Upper lobe of left lung (tissue), 6 donors: ENCODE measurements at regions not wholly inside any gene's neighbourhood (a gene's known extent, or its start where the extent isn't known, plus 50 kb on each side); places are given as distances from the start of the nearest gene placed in this dataset.
A peak's percentile ranks its signal among the peaks of the same experiment; 100 is the strongest.

Experiments used
- ATAC-seq, 2 donors: fragments of 200-7000 bp; cut with Tn5 transposase; one replicate each; pipeline ENCODE4 v1.9.1; 2022; ENCODE audit warnings: mild to moderate bottlenecking in 2 of 2, moderate library complexity in 2 of 2; ENCODE audit not compliant: low FRiP score in 2 of 2
- DNase-seq, 2 donors: peaks; one replicate each; pipeline ENCODE4 v3.0.0-alpha.2; 2019 to 2020
- H3K27ac ChIP-seq, 4 donors: fragments of 200-600 bp; sonication (generic); one replicate each; pipeline ENCODE4 v1.5.1; 2016 to 2019
- H3K27me3 ChIP-seq, 4 donors: fragments of 200-600 bp; sonication (generic); one replicate each; pipeline ENCODE4 v1.5.1; 2017 to 2019
- H3K36me3 ChIP-seq, 4 donors: fragments of 200-600 bp; sonication (generic); one replicate each; pipeline ENCODE4 v1.5.1; 2016 to 2019
- H3K4me1 ChIP-seq, 4 donors: fragments of 200-600 bp; sonication (generic); one replicate each; pipeline ENCODE4 v1.5.1; 2018 to 2019
- H3K4me3 ChIP-seq, 4 donors: fragments of 200-600 bp; sonication (generic); one replicate each; pipeline ENCODE4 v1.5.1; 2017 to 2019; ENCODE audit warnings: mild to moderate bottlenecking in 2 of 4, moderate library complexity in 1 of 4
- H3K9me3 ChIP-seq, 4 donors: fragments of 200-600 bp; sonication (generic); one replicate each; pipeline ENCODE4 v1.5.1; 2018 to 2019
- CTCF ChIP-seq, 6 experiments: fragments of 450-650 bp in 4 of 6; fragments of 200-600 bp in 2 of 6; sonication (generic) in 2 of 6; IDR thresholded peaks; one replicate each; pipeline ENCODE4 v1.5.1; 2016 to 2019; ENCODE audit warnings: antibody characterized with exemption in 6 of 6
- EP300 ChIP-seq, 4 donors: sonication (generic); formaldehyde crosslinking; IDR thresholded peaks; one replicate each; pipeline ENCODE4 v1.5.1; 2017; ENCODE audit warnings: antibody characterized with exemption in 4 of 4, control low read depth in 2 of 4
- POLR2A ChIP-seq, 4 donors: fragments of 450-650 bp; IDR thresholded peaks; one replicate each; pipeline ENCODE4 v1.5.1; 2016 to 2017; ENCODE audit warnings: antibody characterized with exemption in 4 of 4, mild to moderate bottlenecking in 2 of 4
- POLR2AphosphoS5 ChIP-seq, 2 donors: sonication (generic); formaldehyde crosslinking; IDR thresholded peaks; one replicate each; pipeline ENCODE4 v1.5.1; 2017; ENCODE audit warnings: antibody characterized with exemption in 2 of 2
- WGBS, 2 donors: methylation state at CpG; one replicate each; pipeline ENCODE4 v1.1.5; 2017 to 2018; 5-methylcytosine and 5-hydroxymethylcytosine counted together
- donor health status: DM: no; HTN: no; CAD: no; lungs with moderate emphysema.
- donor health status: DM: no; HTN: yes; CAD: no; lungs with severe emphysema.

- no peaks in the 10 kb centered on the region for H3K9me3 ChIP-seq
- no peak overlapping the region for H3K4me3 ChIP-seq
- DNase-seq: no peak
- TF ChIP-seq CTCF (IDR thresholded peaks at IDR 0.05) (no peak), EP300 (IDR thresholded peaks at IDR 0.05) (no peak)
- peak in 1 of 2 donors; percentile 2 for ATAC-seq
- WGBS, 2 donors: 82 to 86% methylated on average over 2 of the region's 2 CpGs
- peaks cover 0 to 3% (median 0%) of the 10 kb centered on the region in 4 donors for H3K4me1 ChIP-seq
- no peaks in the 10 kb centered on the region for H3K27me3 ChIP-seq
- H3K36me3 ChIP-seq: no peaks in the 10 kb centered on the region
- H3K27ac ChIP-seq: peak overlapping the region; percentile 23 to 58 (median 43)
Observed at GRCh38 chr1:56073614-56074006, 505.8 kb downstream of the PLPP3 start.

DNA sequence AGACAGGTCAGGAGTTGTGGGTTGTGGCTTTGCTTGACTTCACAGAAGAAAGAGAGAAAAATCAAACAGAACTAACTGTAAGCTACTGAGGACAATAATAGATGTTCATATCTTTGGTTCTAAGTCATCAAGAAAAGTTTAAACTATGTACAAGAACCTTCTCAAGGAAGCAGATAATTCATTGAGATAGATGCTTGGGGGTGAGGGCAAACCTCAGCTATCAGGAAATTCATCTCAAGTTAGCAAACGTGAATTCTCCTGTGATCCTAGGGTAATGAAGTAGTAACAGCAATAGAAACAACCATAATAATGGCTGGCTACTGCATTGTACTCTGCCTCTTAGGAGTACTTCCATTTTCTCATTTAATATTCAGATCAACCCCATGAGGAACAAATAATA, 506.2 kb downstream of the PLPP3 start:
- Histone ChIP-seq H3K9me3 (no peaks in the 10 kb centered on the region), H3K27me3 (no peaks in the 10 kb centered on the region), H3K27ac (peak overlapping the region; percentile 23 to 58 (median 43)), H3K4me1 (peaks cover 0 to 3% (median 0%) of the 10 kb centered on the region in 4 donors), H3K36me3 (no peaks in the 10 kb centered on the region), H3K4me3 (no peak overlapping the region)
- WGBS, 2 donors: 47 to 68% methylated on average over 1 of the region's 1 CpG
- ATAC-seq: no peak
- no peak for TF ChIP-seq POLR2AphosphoS5 (IDR thresholded peaks at IDR 0.05)
- DNase-seq: no peak

GRCh38 chr1:56072310-56072709, 507.1 kb downstream of the PLPP3 start:
- H3K4me1 ChIP-seq: peaks cover 0 to 3% (median 0%) of the 10 kb centered on the region in 4 donors
- TF ChIP-seq CTCF (IDR thresholded peaks at IDR 0.05) (no peak), EP300 (IDR thresholded peaks at IDR 0.05) (no peak), POLR2AphosphoS5 (IDR thresholded peaks at IDR 0.05) (no peak), POLR2A (IDR thresholded peaks at IDR 0.05) (no peak)
- 91 to 100% methylated on average over 1 of the region's 1 CpG for whole genome bisulfite sequencing, 2 donors
- ATAC-seq: no peak
- no peaks in the 10 kb centered on the region for H3K27me3 ChIP-seq
- H3K9me3 ChIP-seq: no peaks in the 10 kb centered on the region
- H3K36me3 ChIP-seq: no peaks in the 10 kb centered on the region
- no peak for DNase-seq
- peak overlapping the region in 2 of 4 donors; percentile 40 to 58 for H3K27ac ChIP-seq
- H3K4me3 ChIP-seq: no peak overlapping the region

- no peak for TF ChIP-seq EP300 (IDR thresholded peaks at IDR 0.05)
- no peak for TF ChIP-seq POLR2AphosphoS5 (IDR thresholded peaks at IDR 0.05)
- TF ChIP-seq CTCF (IDR thresholded peaks at IDR 0.05): no peak
- no peak for TF ChIP-seq POLR2A (IDR thresholded peaks at IDR 0.05)
- no peak for ATAC-seq
Observed at GRCh38 chr1:56071351-56071750, 508.0 kb downstream of the PLPP3 start.

GRCh38 chr1:56070601-56071000, 508.8 kb downstream of the PLPP3 start:
- no peaks in the 10 kb centered on the region for H3K27me3 ChIP-seq
- H3K4me3 ChIP-seq: no peak overlapping the region
- TF ChIP-seq CTCF (IDR thresholded peaks at IDR 0.05) (no peak), POLR2AphosphoS5 (IDR thresholded peaks at IDR 0.05) (no peak), EP300 (IDR thresholded peaks at IDR 0.05) (no peak), POLR2A (IDR thresholded peaks at IDR 0.05) (no peak)
- DNase-seq (no peak), ATAC-seq (peak in 1 of 2 donors; percentile 18)
- WGBS, 2 donors: 100% methylated on average over 1 of the region's 1 CpG
- H3K4me1 ChIP-seq: no peaks in the 10 kb centered on the region
- no peaks in the 10 kb centered on the region for H3K9me3 ChIP-seq
- no peak overlapping the region for H3K27ac ChIP-seq
- H3K36me3 ChIP-seq: no peaks in the 10 kb centered on the region

More at GRCh38 chr1:56071351-56071750, 508.0 kb downstream of the PLPP3 start:
- Histone ChIP-seq H3K9me3 (no peaks in the 10 kb centered on the region), H3K27me3 (no peaks in the 10 kb centered on the region), H3K4me3 (no peak overlapping the region), H3K4me1 (no peaks in the 10 kb centered on the region), H3K27ac (no peak overlapping the region), H3K36me3 (no peaks in the 10 kb centered on the region)
- 90 to 94% methylated on average over 3 of the region's 3 CpGs for WGBS, 2 donors
- DNase-seq: no peak
